Smooth muscle cell (in vitro differentiated cells): ENCODE measurements at regions not wholly inside any gene's neighbourhood (a gene's known extent, or its start where the extent isn't known, plus 50 kb on each side); places are given as distances from the start of the nearest gene placed in this dataset.

Source experiments
- DNase-seq: peaks from one replicate; lab custom pipeline; 2025; ENCODE audit not compliant: unreplicated experiment; lab: John Stamatoyannopoulos, UW
- H2AFZ ChIP-seq: fragments of 200-600 bp; sonication (generic); 2 replicates; pipeline ENCODE4 v1.6.0; 2016; ENCODE audit warnings: antibody characterized with exemption, low read depth, mild to moderate bottlenecking
- H3F3A ChIP-seq: fragments of 200-600 bp; sonication (generic); 2 replicates; pipeline ENCODE4 v1.6.0; 2017; ENCODE audit warnings: antibody characterized with exemption, low read depth
- H3K27ac ChIP-seq: fragments of 200-600 bp; sonication (generic); 2 replicates; pipeline ENCODE4 v1.5.1; 2016; ENCODE audit warnings: low read depth, mild to moderate bottlenecking
- H3K27me3 ChIP-seq: fragments of 200-600 bp; sonication (generic); 2 replicates; pipeline ENCODE4 v1.6.1; 2016; ENCODE audit warnings: low read depth, mild to moderate bottlenecking
- H3K36me3 ChIP-seq: fragments of 200-600 bp; sonication (generic); 2 replicates; pipeline ENCODE4 v1.5.1; 2016; ENCODE audit warnings: low read depth
- H3K4me1 ChIP-seq: fragments of 200-600 bp; sonication (generic); 2 replicates; pipeline ENCODE4 v1.5.1; 2016; ENCODE audit warnings: low read depth
- H3K4me2 ChIP-seq: fragments of 200-600 bp; sonication (generic); 2 replicates; pipeline ENCODE4 v1.6.0; 2016; ENCODE audit warnings: mild to moderate bottlenecking
- H3K4me3 ChIP-seq: fragments of 200-600 bp; sonication (generic); 2 replicates; pipeline ENCODE4 v1.5.1; 2016; ENCODE audit warnings: mild to moderate bottlenecking
- H3K79me2 ChIP-seq: fragments of 200-600 bp; sonication (generic); 2 replicates; pipeline ENCODE4 v1.6.0; 2016; ENCODE audit warnings: low read depth, mild to moderate bottlenecking
- H3K9ac ChIP-seq: fragments of 200-600 bp; sonication (generic); 2 replicates; pipeline ENCODE4 v1.6.0; 2016; ENCODE audit warnings: low read depth
- H3K9me3 ChIP-seq: fragments of 200-600 bp; sonication (generic); replicated peaks from 2 replicates; pipeline ENCODE4 v1.5.1; 2016; ENCODE audit warnings: low read depth
- H4K20me1 ChIP-seq: fragments of 200-600 bp; sonication (generic); 2 replicates; pipeline ENCODE4 v1.6.0; 2016; ENCODE audit warnings: low read depth
- CTCF ChIP-seq: fragments of 200-600 bp; sonication (generic); IDR thresholded peaks from 2 replicates; pipeline ENCODE4 v1.5.1; 2017; ENCODE audit warnings: borderline replicate concordance, mild to moderate bottlenecking, antibody characterized with exemption; ENCODE audit not compliant: insufficient read depth, poor library complexity, severe bottlenecking
- WGBS: methylation state at CpG from one replicate; pipeline ENCODE4 v1.1.7; 2016; ENCODE audit warnings: low lambda C conversion rate; 5-methylcytosine and 5-hydroxymethylcytosine counted together

GRCh38 chr18:56470406-56471351 is 167.7 kb downstream of the TXNL1 start:
- Histone ChIP-seq H3F3A (no peaks in the 10 kb centered on the region), H3K9me3 (no peaks in the 10 kb centered on the region), H3K4me2 (no peak overlapping the region), H3K27me3 (no peaks in the 10 kb centered on the region), H4K20me1 (no peaks in the 10 kb centered on the region), H3K27ac (no peak overlapping the region), H3K4me3 (no peak overlapping the region), H3K79me2 (no peaks in the 10 kb centered on the region), H3K9ac (no peak overlapping the region), H3K4me1 (no peaks in the 10 kb centered on the region), H2AFZ (no peak overlapping the region), H3K36me3 (no peaks in the 10 kb centered on the region)
- WGBS: 93% methylated on average over 5 of the region's 5 CpGs
- DNase-seq: no peak
- no peak for TF ChIP-seq CTCF

- Histone ChIP-seq H3K9me3 (peaks cover 8% of the 10 kb centered on the region), H2AFZ (no peak overlapping the region), H3K9ac (no peak overlapping the region), H3K4me3 (no peak overlapping the region), H3K79me2 (no peaks in the 10 kb centered on the region), H3K27ac (no peak overlapping the region), H3F3A (no peaks in the 10 kb centered on the region), H3K4me2 (no peak overlapping the region), H4K20me1 (no peaks in the 10 kb centered on the region), H3K4me1 (no peaks in the 10 kb centered on the region), H3K36me3 (no peaks in the 10 kb centered on the region), H3K27me3 (no peaks in the 10 kb centered on the region)
- WGBS: 92% methylated on average over 4 of the region's 4 CpGs
- no peak for TF ChIP-seq CTCF
- no peak for DNase-seq
Observed at GRCh38 chr18:56469582-56469981, 168.8 kb downstream of the TXNL1 start.

- WGBS: 91% methylated on average over 1 of the region's 1 CpG
- Histone ChIP-seq H3K79me2 (no peaks in the 10 kb centered on the region), H3K27me3 (no peaks in the 10 kb centered on the region), H3K9ac (no peak overlapping the region), H3K9me3 (peaks cover 8% of the 10 kb centered on the region), H3K4me3 (no peak overlapping the region), H3K4me2 (no peak overlapping the region), H3F3A (no peaks in the 10 kb centered on the region), H3K27ac (no peak overlapping the region), H4K20me1 (no peaks in the 10 kb centered on the region), H3K4me1 (no peaks in the 10 kb centered on the region), H3K36me3 (no peaks in the 10 kb centered on the region), H2AFZ (no peak overlapping the region)
- no peak for TF ChIP-seq CTCF
- no peak for DNase-seq
Observed at GRCh38 chr18:56468396-56468795, 170.0 kb downstream of the TXNL1 start.

- no peak overlapping the region for H3K9ac ChIP-seq
- H3K79me2 ChIP-seq: no peaks in the 10 kb centered on the region
- no peaks in the 10 kb centered on the region for H3K4me1 ChIP-seq
- H3K36me3 ChIP-seq: no peaks in the 10 kb centered on the region
- WGBS: 88% methylated on average over 1 of the region's 1 CpG
- H3K27me3 ChIP-seq: no peaks in the 10 kb centered on the region
- H3K9me3 ChIP-seq: peaks cover 8% of the 10 kb centered on the region
- H3F3A ChIP-seq: no peaks in the 10 kb centered on the region
- H2AFZ ChIP-seq: no peak overlapping the region
- no peak overlapping the region for H3K4me3 ChIP-seq
- no peak for DNase-seq
- H3K27ac ChIP-seq: no peak overlapping the region
- H3K4me2 ChIP-seq: no peak overlapping the region
- H4K20me1 ChIP-seq: no peaks in the 10 kb centered on the region
- TF ChIP-seq CTCF: no peak
Observed at GRCh38 chr18:56462276-56462675, 176.1 kb downstream of the TXNL1 start.
